Urinary bladder (tissue), 3 donors: ENCODE measurements at regions not wholly inside any gene's neighbourhood (a gene's known extent, or its start where the extent isn't known, plus 50 kb on each side); places are given as distances from the start of the nearest gene placed in this dataset.
"Not testable (repeated sequence)": the region's sequence is repeated elsewhere in the genome, so short reads cannot be mapped to it uniquely, and the experiment has no call there.

Experiments
- DNase-seq: peaks from one replicate; pipeline ENCODE4 v3.0.0-alpha.2; 2015; ENCODE audit errors: extremely low spot score
- H3K27ac ChIP-seq: one replicate; pipeline ENCODE4 v1.5.1; 2013; ENCODE audit warnings: low read depth, mild to moderate bottlenecking, moderate library complexity
- H3K36me3 ChIP-seq: one replicate; pipeline ENCODE4 v1.6.1; 2013; ENCODE audit warnings: mild to moderate bottlenecking, moderate library complexity; ENCODE audit not compliant: insufficient read depth
- H3K4me1 ChIP-seq: one replicate; pipeline ENCODE4 v1.6.1; 2013; ENCODE audit warnings: mild to moderate bottlenecking, moderate library complexity; ENCODE audit not compliant: insufficient read depth
- H3K4me3 ChIP-seq: one replicate; pipeline ENCODE4 v1.5.1; 2013; ENCODE audit warnings: low read depth, low read length
- WGBS: extraction: QIAGEN DNeasy Blood & Tissue Kit; methylation state at CpG from one replicate; pipeline ENCODE4 v1.1.7; 2013; 5-methylcytosine and 5-hydroxymethylcytosine counted together
- donor health status: healthy with polysubstance abuse.
- donor health status: healthy.

GRCh38 chr4:15174168-15174567 is 171.9 kb downstream of the CPEB2 start:
- H3K4me3 ChIP-seq, H3K36me3 ChIP-seq, H3K27ac ChIP-seq, DNase-seq, H3K4me1 ChIP-seq: not testable (repeated sequence)
- WGBS = 83% methylated on average over 11 of the region's 16 CpGs

- H3K4me3 ChIP-seq, H3K4me1 ChIP-seq, H3K27ac ChIP-seq, H3K36me3 ChIP-seq, DNase-seq: not testable (repeated sequence)
- WGBS = 95% methylated on average over 2 of the region's 2 CpGs
Measured at GRCh38 chr4:15179842-15180241, 177.6 kb downstream of the CPEB2 start.

- 78% methylated on average over 3 of the region's 3 CpGs for WGBS
- no peak for DNase-seq
- Histone ChIP-seq H3K27ac (no peak overlapping the region), H3K4me1 (no peaks in the 10 kb centered on the region), H3K36me3 (no peaks in the 10 kb centered on the region), H3K4me3 (no peak overlapping the region)
Measured at GRCh38 chr4:15182600-15183220, 180.4 kb downstream of the CPEB2 start.

- Histone ChIP-seq H3K4me1 (no peaks in the 10 kb centered on the region), H3K27ac (no peak overlapping the region), H3K36me3 (no peaks in the 10 kb centered on the region), H3K4me3 (no peak overlapping the region)
- no peak for DNase-seq
- 44% methylated on average over 5 of the region's 5 CpGs for WGBS
Measured at GRCh38 chr4:15186149-15186548, 183.9 kb downstream of the CPEB2 start.

GRCh38 chr4:15186806-15187205 is 184.5 kb downstream of the CPEB2 start:
- DNase-seq = no peak
- Histone ChIP-seq H3K4me3 (no peak overlapping the region), H3K4me1 (no peaks in the 10 kb centered on the region), H3K36me3 (no peaks in the 10 kb centered on the region), H3K27ac (no peak overlapping the region)

GRCh38 chr4:15188605-15189539 is 186.6 kb downstream of the CPEB2 start:
- 72% methylated on average over 3 of the region's 3 CpGs for WGBS
- no peak overlapping the region for H3K4me3 ChIP-seq
- DNase-seq = no peak
- no peaks in the 10 kb centered on the region for H3K36me3 ChIP-seq
- H3K4me1 ChIP-seq = no peaks in the 10 kb centered on the region
- H3K27ac ChIP-seq = no peak overlapping the region

GRCh38 chr4:15194520-15194919 is 192.2 kb downstream of the CPEB2 start:
- no peak for DNase-seq
- WGBS = 74% methylated on average over 2 of the region's 2 CpGs
- Histone ChIP-seq H3K27ac (no peak overlapping the region), H3K4me3 (no peak overlapping the region), H3K4me1 (no peaks in the 10 kb centered on the region), H3K36me3 (no peaks in the 10 kb centered on the region)

GRCh38 chr4:15197005-15197404 is 194.7 kb downstream of the CPEB2 start:
- Histone ChIP-seq H3K4me3 (no peak overlapping the region), H3K27ac (no peak overlapping the region), H3K4me1 (no peaks in the 10 kb centered on the region), H3K36me3 (no peaks in the 10 kb centered on the region)
- 47% methylated on average over 4 of the region's 4 CpGs for WGBS
- DNase-seq = no peak

- no peak for DNase-seq
- H3K27ac ChIP-seq = no peak overlapping the region
- H3K4me3 ChIP-seq = no peak overlapping the region
- no peaks in the 10 kb centered on the region for H3K36me3 ChIP-seq
- H3K4me1 ChIP-seq = no peaks in the 10 kb centered on the region
- WGBS = 34% methylated on average over 11 of the region's 11 CpGs
Measured at GRCh38 chr4:15198070-15198727, 195.9 kb downstream of the CPEB2 start.

GRCh38 chr4:15201782-15202181 is 199.5 kb downstream of the CPEB2 start:
- Histone ChIP-seq H3K4me3 (no peak overlapping the region), H3K36me3 (no peaks in the 10 kb centered on the region), H3K27ac (no peak overlapping the region), H3K4me1 (no peaks in the 10 kb centered on the region)
- DNase-seq = no peak
- 72% methylated on average over 1 of the region's 1 CpG for WGBS

- no peaks in the 10 kb centered on the region for H3K36me3 ChIP-seq
Measured at GRCh38 chr4:15202481-15202880, 200.2 kb downstream of the CPEB2 start.

GRCh38 chr4:15206526-15206925 is 204.2 kb downstream of the CPEB2 start:
- not testable (repeated sequence) for H3K4me1 ChIP-seq, H3K27ac ChIP-seq, H3K36me3 ChIP-seq, DNase-seq, H3K4me3 ChIP-seq
- 63% methylated on average over 3 of the region's 3 CpGs for WGBS

More at GRCh38 chr4:15202481-15202880, 200.2 kb downstream of the CPEB2 start:
- H3K27ac ChIP-seq = no peak overlapping the region
- DNase-seq = no peak
- no peak overlapping the region for H3K4me3 ChIP-seq
- 83% methylated on average over 2 of the region's 2 CpGs for whole genome bisulfite sequencing
- no peaks in the 10 kb centered on the region for H3K4me1 ChIP-seq

GRCh38 chr4:15213302-15213970 is 211.2 kb downstream of the CPEB2 start:
- Histone ChIP-seq H3K4me3 (no peak overlapping the region), H3K4me1 (no peaks in the 10 kb centered on the region), H3K36me3 (no peaks in the 10 kb centered on the region), H3K27ac (no peak overlapping the region)
- DNase-seq = no peak
- WGBS = 80% methylated on average over 6 of the region's 6 CpGs
